Liver (tissue), 8 donors: ENCODE measurements at regions not wholly inside any gene's neighbourhood (a gene's known extent, or its start where the extent isn't known, plus 50 kb on each side); places are given as distances from the start of the nearest gene placed in this dataset.

Experiments
- DNase-seq: peaks from one replicate; pipeline ENCODE4 v3.0.0-alpha.2; 2017; ENCODE audit warnings: low spot score
- H3K27ac ChIP-seq, 2 donors: one replicate each; pipeline ENCODE4 v1.7.0; 2013; ENCODE audit warnings: inconsistent platforms in 2 of 2, low read length in 2 of 2, control low read depth in 1 of 2, low read depth in 1 of 2, mild to moderate bottlenecking in 1 of 2
- H3K27me3 ChIP-seq, 4 donors: one replicate each; pipeline versions ENCODE4 v1.6.1 to v1.7.0; 2013; ENCODE audit warnings: low read length in 3 of 4, inconsistent platforms in 1 of 4, mild to moderate bottlenecking in 1 of 4, moderate library complexity in 1 of 4; ENCODE audit not compliant: control insufficient read depth in 4 of 4, insufficient read depth in 4 of 4
- H3K36me3 ChIP-seq, 4 donors: one replicate each; pipeline versions ENCODE4 v1.6.1 to v1.7.0; 2013; ENCODE audit warnings: low read length in 3 of 4, mild to moderate bottlenecking in 3 of 4, low read depth in 1 of 4, moderate library complexity in 1 of 4; ENCODE audit not compliant: control insufficient read depth in 4 of 4, insufficient read depth in 3 of 4
- H3K4me1 ChIP-seq, 4 donors: one replicate each; pipeline versions ENCODE4 v1.6.1 to v1.7.0; 2013; ENCODE audit warnings: low read length in 3 of 4, mild to moderate bottlenecking in 3 of 4, moderate library complexity in 1 of 4; ENCODE audit not compliant: control insufficient read depth in 4 of 4, insufficient read depth in 4 of 4
- H3K4me3 ChIP-seq, 3 donors: one replicate each; pipeline versions ENCODE4 v1.6.1 to v1.7.0; 2013; ENCODE audit warnings: low read length in 3 of 3, control low read depth in 1 of 3, low read depth in 1 of 3, mild to moderate bottlenecking in 1 of 3
- H3K9ac ChIP-seq, 2 donors: one replicate each; pipeline ENCODE4 v1.7.0; 2013; ENCODE audit warnings: low read length in 2 of 2, mild to moderate bottlenecking in 2 of 2, moderate library complexity in 2 of 2, control low read depth in 1 of 2, low read depth in 1 of 2
- H3K9me3 ChIP-seq, 4 donors: one replicate each; pipeline versions ENCODE4 v1.6.1 to v1.7.0; 2013; ENCODE audit warnings: low read length in 3 of 4; ENCODE audit not compliant: control insufficient read depth in 4 of 4
- ATF3 ChIP-seq: IDR thresholded peaks from 2 replicates; pipeline ENCODE4 v1.6.1; 2016; ENCODE audit warnings: antibody characterized with exemption
- CTCF ChIP-seq: fragments of 150-350 bp; IDR thresholded peaks from 2 replicates; pipeline ENCODE4 v1.5.1; 2017; ENCODE audit warnings: improper control_type of control experiment, low read depth, low read length; ENCODE audit not compliant: missing input control
- EGR1 ChIP-seq, 2 donors: IDR thresholded peaks; 2 replicates each; pipeline ENCODE4 v1.6.1; 2016 to 2018; ENCODE audit warnings: antibody characterized with exemption in 2 of 2, low read depth in 2 of 2
- FOXA1 ChIP-seq: IDR thresholded peaks from 2 replicates; pipeline ENCODE4 v1.6.1; 2016; ENCODE audit warnings: antibody characterized with exemption
- FOXA2 ChIP-seq: IDR thresholded peaks from 2 replicates; pipeline ENCODE4 v1.6.1; 2016; ENCODE audit warnings: antibody characterized with exemption
- GABPA ChIP-seq, 2 donors: IDR thresholded peaks in 1 of 2; conservative IDR thresholded peaks in 1 of 2; 2 replicates each; pipeline ENCODE4 v1.6.1; 2016; ENCODE audit warnings: antibody characterized with exemption in 2 of 2, mild to moderate bottlenecking in 1 of 2, moderate library complexity in 1 of 2
- HNF4A ChIP-seq, 2 donors: conservative IDR thresholded peaks; 2 replicates each; pipeline ENCODE4 v1.6.1; 2016; ENCODE audit warnings: antibody characterized with exemption in 2 of 2, mild to moderate bottlenecking in 2 of 2
- HNF4G ChIP-seq: IDR thresholded peaks from 2 replicates; pipeline ENCODE4 v1.6.1; 2016; ENCODE audit warnings: antibody characterized with exemption
- JUND ChIP-seq, 2 donors: IDR thresholded peaks; 2 replicates each; pipeline ENCODE4 v1.6.1; 2016; ENCODE audit warnings: antibody characterized with exemption in 2 of 2
- NR2F2 ChIP-seq: IDR thresholded peaks from 2 replicates; pipeline ENCODE4 v1.6.1; 2016; ENCODE audit warnings: antibody characterized with exemption
- RAD21 ChIP-seq, 2 donors: IDR thresholded peaks; 2 replicates each; pipeline ENCODE4 v1.6.1; 2016; ENCODE audit warnings: antibody characterized with exemption in 2 of 2, mild to moderate bottlenecking in 2 of 2
- RXRA ChIP-seq, 2 donors: IDR thresholded peaks; 2 replicates each; pipeline ENCODE4 v1.6.1; 2017 to 2018; ENCODE audit warnings: antibody characterized with exemption in 2 of 2, mild to moderate bottlenecking in 1 of 2
- SP1 ChIP-seq: IDR thresholded peaks from 2 replicates; pipeline ENCODE4 v1.6.1; 2018; ENCODE audit warnings: antibody characterized with exemption, mild to moderate bottlenecking
- TAF1 ChIP-seq: conservative IDR thresholded peaks from 2 replicates; pipeline ENCODE4 v1.6.1; 2016; ENCODE audit warnings: antibody characterized with exemption, mild to moderate bottlenecking
- YY1 ChIP-seq: IDR thresholded peaks from 2 replicates; pipeline ENCODE4 v1.6.1; 2016; ENCODE audit warnings: antibody characterized with exemption, mild to moderate bottlenecking
- ZBTB33 ChIP-seq: IDR thresholded peaks from 2 replicates; pipeline ENCODE4 v1.6.1; 2016; ENCODE audit warnings: antibody characterized with exemption
- WGBS: extraction: QIAGEN DNeasy Blood & Tissue Kit; methylation state at CpG from one replicate; pipeline ENCODE4 v1.1.7; 2013; 5-methylcytosine and 5-hydroxymethylcytosine counted together
- TF ChIP-seq, protein P1 (sequence below): IDR thresholded peaks from 2 replicates; pipeline ENCODE4 v1.6.1; 2016; ENCODE audit warnings: antibody characterized with exemption, mild to moderate bottlenecking
- donor health status: healthy.
- donor health status: healthy.
- donor health status: healthy.
- donor health status: healthy.
- donor health status: healthy.

- TF ChIP-seq CTCF, result no peak
- TF ChIP-seq YY1, result no peak
- no peak for TF ChIP-seq ZBTB33
- no peak for TF ChIP-seq GABPA (IDR thresholded peaks at IDR 0.05 in 1 of 2, conservative IDR thresholded peaks at IDR 0.05 in 1 of 2)
- TF ChIP-seq HNF4G, result no peak
- TF ChIP-seq TAF1, result no peak
- peaks cover 0 to 4% (median 0%) of the 10 kb centered on the region in 4 donors for H3K4me1 ChIP-seq
- no peak for DNase-seq
- H3K36me3 ChIP-seq, result no peaks in the 10 kb centered on the region
- no peak overlapping the region for H3K4me3 ChIP-seq
- H3K27me3 ChIP-seq, result peaks cover 0 to 4% (median 0%) of the 10 kb centered on the region in 4 donors
- 69% methylated on average over 1 of the region's 1 CpG for WGBS
- no peak overlapping the region for H3K27ac ChIP-seq
- H3K9me3 ChIP-seq, result no peaks in the 10 kb centered on the region
- H3K9ac ChIP-seq, result no peak overlapping the region
These were observed 155.2 kb upstream of the PRSS1 start for GRCh38 chr7:142594078-142594477.

DNA sequence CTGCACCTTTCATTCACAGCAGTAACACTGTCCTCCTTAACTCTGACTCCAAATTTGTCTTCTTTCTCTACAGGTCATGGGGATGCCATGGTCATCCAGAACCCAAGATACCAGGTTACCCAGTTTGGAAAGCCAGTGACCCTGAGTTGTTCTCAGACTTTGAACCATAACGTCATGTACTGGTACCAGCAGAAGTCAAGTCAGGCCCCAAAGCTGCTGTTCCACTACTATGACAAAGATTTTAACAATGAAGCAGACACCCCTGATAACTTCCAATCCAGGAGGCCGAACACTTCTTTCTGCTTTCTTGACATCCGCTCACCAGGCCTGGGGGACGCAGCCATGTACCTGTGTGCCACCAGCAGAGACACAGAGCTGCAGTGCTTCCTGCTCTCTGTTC, 156.2 kb upstream of the PRSS1 start:
- no peaks in the 10 kb centered on the region for H3K36me3 ChIP-seq
- no peak overlapping the region for H3K4me3 ChIP-seq
- peaks cover 0 to 4% (median 0%) of the 10 kb centered on the region in 4 donors for H3K27me3 ChIP-seq
- H3K9ac ChIP-seq, result no peak overlapping the region
- H3K27ac ChIP-seq, result no peak overlapping the region
- DNase-seq, result no peak
- peaks cover 0 to 4% (median 0%) of the 10 kb centered on the region in 4 donors for H3K4me1 ChIP-seq
- WGBS, result 86% methylated on average over 4 of the region's 4 CpGs
- TF ChIP-seq YY1, result no peak
- no peak for TF ChIP-seq FOXA1
- TF ChIP-seq SP1, result no peak
- TF ChIP-seq JUND (IDR thresholded peaks at IDR 0.05), result no peak
- TF ChIP-seq, protein P1, sequence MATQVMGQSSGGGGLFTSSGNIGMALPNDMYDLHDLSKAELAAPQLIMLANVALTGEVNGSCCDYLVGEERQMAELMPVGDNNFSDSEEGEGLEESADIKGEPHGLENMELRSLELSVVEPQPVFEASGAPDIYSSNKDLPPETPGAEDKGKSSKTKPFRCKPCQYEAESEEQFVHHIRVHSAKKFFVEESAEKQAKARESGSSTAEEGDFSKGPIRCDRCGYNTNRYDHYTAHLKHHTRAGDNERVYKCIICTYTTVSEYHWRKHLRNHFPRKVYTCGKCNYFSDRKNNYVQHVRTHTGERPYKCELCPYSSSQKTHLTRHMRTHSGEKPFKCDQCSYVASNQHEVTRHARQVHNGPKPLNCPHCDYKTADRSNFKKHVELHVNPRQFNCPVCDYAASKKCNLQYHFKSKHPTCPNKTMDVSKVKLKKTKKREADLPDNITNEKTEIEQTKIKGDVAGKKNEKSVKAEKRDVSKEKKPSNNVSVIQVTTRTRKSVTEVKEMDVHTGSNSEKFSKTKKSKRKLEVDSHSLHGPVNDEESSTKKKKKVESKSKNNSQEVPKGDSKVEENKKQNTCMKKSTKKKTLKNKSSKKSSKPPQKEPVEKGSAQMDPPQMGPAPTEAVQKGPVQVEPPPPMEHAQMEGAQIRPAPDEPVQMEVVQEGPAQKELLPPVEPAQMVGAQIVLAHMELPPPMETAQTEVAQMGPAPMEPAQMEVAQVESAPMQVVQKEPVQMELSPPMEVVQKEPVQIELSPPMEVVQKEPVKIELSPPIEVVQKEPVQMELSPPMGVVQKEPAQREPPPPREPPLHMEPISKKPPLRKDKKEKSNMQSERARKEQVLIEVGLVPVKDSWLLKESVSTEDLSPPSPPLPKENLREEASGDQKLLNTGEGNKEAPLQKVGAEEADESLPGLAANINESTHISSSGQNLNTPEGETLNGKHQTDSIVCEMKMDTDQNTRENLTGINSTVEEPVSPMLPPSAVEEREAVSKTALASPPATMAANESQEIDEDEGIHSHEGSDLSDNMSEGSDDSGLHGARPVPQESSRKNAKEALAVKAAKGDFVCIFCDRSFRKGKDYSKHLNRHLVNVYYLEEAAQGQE, result no peak
- TF ChIP-seq FOXA2, result no peak
- TF ChIP-seq EGR1 (IDR thresholded peaks at IDR 0.05; ENCODE audit: low read depth in 2 of 2), result no peak
- no peak for TF ChIP-seq RAD21 (IDR thresholded peaks at IDR 0.05)
- TF ChIP-seq RXRA (IDR thresholded peaks at IDR 0.05), result no peak
- TF ChIP-seq TAF1, result no peak
- no peak for TF ChIP-seq CTCF
- no peak for TF ChIP-seq ATF3
- TF ChIP-seq NR2F2, result no peak
- TF ChIP-seq GABPA (IDR thresholded peaks at IDR 0.05 in 1 of 2, conservative IDR thresholded peaks at IDR 0.05 in 1 of 2), result no peak
- TF ChIP-seq HNF4A (conservative IDR thresholded peaks at IDR 0.05), result no peak
- TF ChIP-seq HNF4G, result no peak
- no peaks in the 10 kb centered on the region for H3K9me3 ChIP-seq
